ENCODE measurements at regions not wholly inside any gene's neighbourhood (a gene's known extent, or its start where the extent isn't known, plus 50 kb on each side); places are given as distances from the start of the nearest gene placed in this dataset.

GRCh38 chr6:71229477-71229876, 59.1 kb upstream of the OGFRL1 start:
- no peak for TF ChIP-seq PBX3 (IDR thresholded peaks at IDR 0.05)
- no peak for TF ChIP-seq CTCF (IDR thresholded peaks at IDR 0.05)
- no peak for TF ChIP-seq JUNB (IDR thresholded peaks at IDR 0.05)
- TF ChIP-seq HOXA7 (CRISPR knock-in tag; IDR thresholded peaks at IDR 0.05) = no peak
- no peak for TF ChIP-seq POLR2AphosphoS2 (conservative IDR thresholded peaks at IDR 0.05; ENCODE audit: low read length)
- TF ChIP-seq MAFK (IDR thresholded peaks at IDR 0.05; ENCODE audit: partially characterized antibody) = no peak
- no peak for TF ChIP-seq RCOR1 (IDR thresholded peaks at IDR 0.05; ENCODE audit: low read depth, low read length)
- TF ChIP-seq CBX2 (IDR thresholded peaks at IDR 0.05; ENCODE audit: borderline replicate concordance, low read depth) = no peak
- no peak for TF ChIP-seq REST (IDR thresholded peaks at IDR 0.05)
